GM04503 (cell line): ENCODE measurements at regions not wholly inside any gene's neighbourhood (a gene's known extent, or its start where the extent isn't known, plus 50 kb on each side); places are given as distances from the start of the nearest gene placed in this dataset.

Experiments used
- DNase-seq: peaks from one replicate; pipeline ENCODE4 v3.0.0-alpha.2; 2012; ENCODE audit warnings: low read depth

DNA sequence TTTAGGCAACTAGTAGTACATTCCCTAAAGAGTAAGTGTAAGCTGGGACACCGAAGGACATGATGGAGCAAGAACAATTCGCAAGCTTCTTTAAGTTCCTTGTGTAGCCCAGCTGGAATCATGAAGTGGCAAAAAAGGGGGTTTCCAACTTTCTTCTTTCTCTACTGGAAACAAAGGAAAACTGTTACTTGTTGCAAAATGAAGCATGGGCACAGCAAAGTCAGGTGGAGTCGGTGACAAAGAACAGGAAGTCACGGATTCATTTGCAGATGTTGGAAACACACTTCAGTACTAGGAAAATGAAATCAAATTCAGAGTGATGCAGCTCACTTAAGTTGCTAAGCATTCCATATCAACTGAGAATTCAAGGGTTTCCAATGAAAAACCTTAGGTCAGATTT, 706.9 kb upstream of the STXBP6 start:
- DNase-seq, result no peak

DNA sequence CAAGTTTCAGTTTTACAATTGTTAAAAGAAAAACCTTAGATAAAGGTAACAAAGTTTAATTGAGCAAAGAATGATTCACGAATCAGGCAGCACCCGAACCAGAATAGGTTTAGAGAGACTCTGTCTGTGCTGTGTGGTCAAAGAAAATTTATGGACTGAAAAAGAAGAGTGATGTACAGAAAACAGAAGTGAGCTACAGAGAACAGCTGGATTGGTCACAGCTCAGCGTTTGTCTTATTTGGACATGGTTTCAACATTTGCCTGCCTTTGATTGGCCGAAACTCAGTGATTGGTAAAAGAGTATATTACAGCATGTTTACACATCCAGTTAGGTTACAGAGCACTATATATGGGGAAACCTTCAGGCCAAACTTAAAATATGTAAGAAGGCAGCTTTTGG, 703.2 kb upstream of the STXBP6 start:
- DNase-seq, result no peak

DNA sequence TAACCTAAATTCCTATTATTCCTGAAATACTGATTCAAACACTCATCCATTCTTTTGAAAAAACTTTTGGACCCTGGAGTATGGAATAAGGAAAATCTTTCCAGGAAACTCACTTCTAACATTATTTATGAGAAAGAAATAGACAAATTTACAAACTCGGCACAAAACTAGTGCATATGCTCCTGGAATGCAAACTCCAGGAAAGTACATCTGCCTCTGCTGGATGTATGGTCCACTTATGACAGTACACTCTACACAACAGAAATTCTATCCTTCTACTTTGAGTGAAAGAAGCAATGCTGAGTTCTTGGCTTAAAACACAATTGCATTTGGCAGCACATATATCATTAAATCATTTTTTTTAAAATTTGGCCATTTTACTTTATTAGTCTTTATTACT, 700.5 kb upstream of the STXBP6 start:
- no peak for DNase-seq
